ENCODE measurements at regions not wholly inside any gene's neighbourhood (a gene's known extent, or its start where the extent isn't known, plus 50 kb on each side); places are given as distances from the start of the nearest gene placed in this dataset.

DNA sequence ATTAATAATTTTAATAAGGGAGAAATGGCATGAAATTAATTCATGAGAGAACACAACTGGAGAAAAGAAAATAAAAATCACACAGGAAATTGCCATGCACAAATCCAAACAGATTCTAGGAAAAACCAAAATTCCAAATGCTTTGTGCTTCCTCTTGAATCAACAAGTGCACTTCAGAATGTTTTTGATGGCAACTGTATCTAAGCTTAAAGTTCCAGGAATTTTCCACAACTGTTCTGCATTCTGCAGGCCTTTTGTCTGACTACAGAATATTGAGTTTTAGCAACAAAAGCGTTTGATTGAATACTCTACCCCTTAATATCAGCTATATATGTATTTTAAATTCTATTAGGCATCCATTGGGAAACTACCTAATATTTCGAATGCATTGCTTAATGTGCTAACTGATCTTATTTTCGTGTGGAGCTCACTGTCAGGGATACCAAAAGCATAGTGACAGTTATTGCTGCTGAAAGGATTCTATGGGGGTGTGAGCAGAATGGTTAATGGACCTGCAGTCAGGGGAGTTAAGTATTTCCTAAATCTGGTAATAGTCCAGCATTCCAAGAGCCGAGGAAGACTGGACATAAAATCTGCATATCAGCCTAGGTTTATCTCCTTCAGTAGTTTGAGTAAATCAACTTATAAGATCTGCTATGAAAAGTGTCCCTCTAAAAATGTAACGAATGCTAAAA, 482.7 kb upstream of the POU3F3 start:
- Histone ChIP-seq H3K4me3 (ENCODE audit: low read depth in 1 of 2, low read length in 2 of 2) (no peak overlapping the region), H3K36me3 (ENCODE audit: control insufficient read depth in 2 of 2, insufficient read depth in 2 of 2, low read length in 1 of 2) (no peaks in the 10 kb centered on the region), H3K27ac (ENCODE audit: low read depth in 2 of 2, low read length in 1 of 2) (no peak overlapping the region), H3K27me3 (ENCODE audit: control insufficient read depth in 1 of 2, insufficient read depth in 2 of 2, low read length in 2 of 2) (no peaks in the 10 kb centered on the region), H3K4me1 (ENCODE audit: control insufficient read depth in 2 of 2, insufficient read depth in 2 of 2, low read length in 1 of 2) (no peaks in the 10 kb centered on the region), H3K9me3 (ENCODE audit: control insufficient read depth in 2 of 2, insufficient read depth in 1 of 2, low read depth in 1 of 2, low read length in 1 of 2) (peaks cover 0 to 2% of the 10 kb centered on the region in 2 donors)
- WGBS, 2 donors: 49 to 60% methylated on average over 5 of the region's 5 CpGs

GRCh38 chr2:104375206-104375605, 478.7 kb upstream of the POU3F3 start:
- Histone ChIP-seq H3K27me3 (ENCODE audit: control insufficient read depth in 1 of 2, insufficient read depth in 2 of 2, low read length in 2 of 2) (no peaks in the 10 kb centered on the region), H3K4me1 (ENCODE audit: control insufficient read depth in 2 of 2, insufficient read depth in 2 of 2, low read length in 1 of 2) (no peaks in the 10 kb centered on the region), H3K36me3 (ENCODE audit: control insufficient read depth in 2 of 2, insufficient read depth in 2 of 2, low read length in 1 of 2) (no peaks in the 10 kb centered on the region), H3K9me3 (ENCODE audit: control insufficient read depth in 2 of 2, insufficient read depth in 1 of 2, low read depth in 1 of 2, low read length in 1 of 2) (no peaks in the 10 kb centered on the region), H3K4me3 (ENCODE audit: low read depth in 1 of 2, low read length in 2 of 2) (no peak overlapping the region), H3K27ac (ENCODE audit: low read depth in 2 of 2, low read length in 1 of 2) (no peak overlapping the region)

GRCh38 chr2:104378853-104379374, 475.0 kb upstream of the POU3F3 start:
- H3K4me1 ChIP-seq (ENCODE audit: control insufficient read depth in 2 of 2, insufficient read depth in 2 of 2, low read length in 1 of 2): no peaks in the 10 kb centered on the region
- WGBS, 2 donors: 6 to 21% methylated on average over 3 of the region's 3 CpGs
- H3K36me3 ChIP-seq (ENCODE audit: control insufficient read depth in 2 of 2, insufficient read depth in 2 of 2, low read length in 1 of 2): no peaks in the 10 kb centered on the region
- no peaks in the 10 kb centered on the region for H3K27me3 ChIP-seq (ENCODE audit: control insufficient read depth in 1 of 2, insufficient read depth in 2 of 2, low read length in 2 of 2)
- H3K27ac ChIP-seq (ENCODE audit: low read depth in 2 of 2, low read length in 1 of 2): no peak overlapping the region
- H3K4me3 ChIP-seq (ENCODE audit: low read depth in 1 of 2, low read length in 2 of 2): no peak overlapping the region
- H3K9me3 ChIP-seq (ENCODE audit: control insufficient read depth in 2 of 2, insufficient read depth in 1 of 2, low read depth in 1 of 2, low read length in 1 of 2): no peaks in the 10 kb centered on the region

DNA sequence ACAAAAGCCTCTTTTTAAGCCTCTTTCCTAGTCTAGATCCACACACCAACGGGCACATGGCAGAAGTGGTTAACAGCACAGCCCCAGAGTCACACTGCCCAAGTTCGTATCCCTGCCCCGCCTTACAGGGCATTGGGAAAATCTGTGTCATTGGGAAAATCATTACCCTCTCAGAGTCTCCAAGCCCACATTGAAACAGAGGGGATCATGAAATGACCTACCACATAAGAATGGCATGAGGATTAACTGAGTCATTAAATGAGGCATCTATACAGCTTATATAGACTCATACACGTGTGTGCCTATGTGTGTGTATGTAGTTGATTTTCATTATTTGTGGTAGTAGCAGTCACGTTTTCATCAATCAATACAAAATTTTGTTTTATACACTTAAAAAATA, 469.0 kb upstream of the POU3F3 start:
- peaks cover 0 to 2% of the 10 kb centered on the region in 2 donors for H3K9me3 ChIP-seq (ENCODE audit: control insufficient read depth in 2 of 2, insufficient read depth in 1 of 2, low read depth in 1 of 2, low read length in 1 of 2)
- no peaks in the 10 kb centered on the region for H3K27me3 ChIP-seq (ENCODE audit: control insufficient read depth in 1 of 2, insufficient read depth in 2 of 2, low read length in 2 of 2)
- no peak overlapping the region for H3K27ac ChIP-seq (ENCODE audit: low read depth in 2 of 2, low read length in 1 of 2)
- H3K4me3 ChIP-seq (ENCODE audit: low read depth in 1 of 2, low read length in 2 of 2): no peak overlapping the region
- H3K4me1 ChIP-seq (ENCODE audit: control insufficient read depth in 2 of 2, insufficient read depth in 2 of 2, low read length in 1 of 2): no peaks in the 10 kb centered on the region
- 78 to 83% methylated on average over 5 of the region's 5 CpGs for WGBS, 2 donors
- no peaks in the 10 kb centered on the region for H3K36me3 ChIP-seq (ENCODE audit: control insufficient read depth in 2 of 2, insufficient read depth in 2 of 2, low read length in 1 of 2)

GRCh38 chr2:104385743-104386142, 468.2 kb upstream of the POU3F3 start:
- Histone ChIP-seq H3K4me3 (ENCODE audit: low read depth in 1 of 2, low read length in 2 of 2) (no peak overlapping the region), H3K36me3 (ENCODE audit: control insufficient read depth in 2 of 2, insufficient read depth in 2 of 2, low read length in 1 of 2) (no peaks in the 10 kb centered on the region), H3K4me1 (ENCODE audit: control insufficient read depth in 2 of 2, insufficient read depth in 2 of 2, low read length in 1 of 2) (no peaks in the 10 kb centered on the region), H3K27me3 (ENCODE audit: control insufficient read depth in 1 of 2, insufficient read depth in 2 of 2, low read length in 2 of 2) (no peaks in the 10 kb centered on the region), H3K9me3 (ENCODE audit: control insufficient read depth in 2 of 2, insufficient read depth in 1 of 2, low read depth in 1 of 2, low read length in 1 of 2) (peaks cover 0 to 2% of the 10 kb centered on the region in 2 donors), H3K27ac (ENCODE audit: low read depth in 2 of 2, low read length in 1 of 2) (no peak overlapping the region)
- WGBS, 2 donors: 63 to 64% methylated on average over 4 of the region's 4 CpGs

DNA sequence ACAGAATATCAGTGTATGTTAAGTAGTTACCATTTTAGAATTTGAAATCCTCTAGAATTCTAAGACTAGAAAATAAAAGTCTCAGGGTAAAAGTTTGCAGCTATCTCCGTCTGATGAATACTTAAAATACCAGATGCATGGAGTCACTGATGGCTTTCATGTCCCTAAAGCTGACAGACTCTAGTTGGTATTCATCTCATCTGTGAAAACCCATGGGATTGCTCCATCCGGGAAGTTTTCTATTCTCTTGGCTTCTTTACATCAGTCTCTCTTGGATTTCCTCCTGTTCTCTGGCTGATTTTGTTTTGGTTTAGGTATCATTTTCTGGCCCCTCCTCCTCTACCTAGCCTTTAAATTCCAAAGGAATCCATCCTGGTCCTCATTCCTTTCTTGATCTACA, 465.6 kb upstream of the POU3F3 start:
- WGBS, 2 donors: 52 to 54% methylated on average over 2 of the region's 2 CpGs
- H3K36me3 ChIP-seq (ENCODE audit: control insufficient read depth in 2 of 2, insufficient read depth in 2 of 2, low read length in 1 of 2): no peaks in the 10 kb centered on the region
- no peaks in the 10 kb centered on the region for H3K4me1 ChIP-seq (ENCODE audit: control insufficient read depth in 2 of 2, insufficient read depth in 2 of 2, low read length in 1 of 2)
- no peak overlapping the region for H3K4me3 ChIP-seq (ENCODE audit: low read depth in 1 of 2, low read length in 2 of 2)
- H3K27ac ChIP-seq (ENCODE audit: low read depth in 2 of 2, low read length in 1 of 2): no peak overlapping the region
- peaks cover 0 to 2% of the 10 kb centered on the region in 2 donors for H3K9me3 ChIP-seq (ENCODE audit: control insufficient read depth in 2 of 2, insufficient read depth in 1 of 2, low read depth in 1 of 2, low read length in 1 of 2)
- H3K27me3 ChIP-seq (ENCODE audit: control insufficient read depth in 1 of 2, insufficient read depth in 2 of 2, low read length in 2 of 2): no peaks in the 10 kb centered on the region

DNA sequence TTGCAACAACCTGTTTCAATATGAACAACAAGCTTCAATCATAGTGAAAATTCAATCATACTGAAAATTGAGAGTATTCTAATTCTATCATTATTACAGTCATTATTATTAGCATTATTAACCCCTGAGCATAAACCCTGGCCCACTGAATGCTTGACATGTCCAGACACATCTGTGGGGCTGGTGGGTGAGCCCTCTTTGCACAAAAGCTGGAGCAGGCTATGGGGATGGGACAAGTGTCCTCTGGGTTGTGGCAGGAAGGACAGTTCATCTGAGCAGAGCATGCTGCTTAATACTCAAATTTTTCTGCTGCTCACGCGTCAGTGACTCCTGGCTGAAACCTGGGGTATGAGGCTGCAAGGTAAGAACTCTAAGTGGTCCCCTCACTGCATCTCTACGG, 451.1 kb upstream of the POU3F3 start:
- Histone ChIP-seq H3K27me3 (ENCODE audit: control insufficient read depth in 1 of 2, insufficient read depth in 2 of 2, low read length in 2 of 2) (no peaks in the 10 kb centered on the region), H3K4me3 (ENCODE audit: low read depth in 1 of 2, low read length in 2 of 2) (no peak overlapping the region), H3K9me3 (ENCODE audit: control insufficient read depth in 2 of 2, insufficient read depth in 1 of 2, low read depth in 1 of 2, low read length in 1 of 2) (peaks cover 0 to 4% of the 10 kb centered on the region in 2 donors), H3K36me3 (ENCODE audit: control insufficient read depth in 2 of 2, insufficient read depth in 2 of 2, low read length in 1 of 2) (no peaks in the 10 kb centered on the region), H3K27ac (ENCODE audit: low read depth in 2 of 2, low read length in 1 of 2) (no peak overlapping the region), H3K4me1 (ENCODE audit: control insufficient read depth in 2 of 2, insufficient read depth in 2 of 2, low read length in 1 of 2) (no peaks in the 10 kb centered on the region)
- 84 to 89% methylated on average over 3 of the region's 3 CpGs for WGBS, 2 donors

DNA sequence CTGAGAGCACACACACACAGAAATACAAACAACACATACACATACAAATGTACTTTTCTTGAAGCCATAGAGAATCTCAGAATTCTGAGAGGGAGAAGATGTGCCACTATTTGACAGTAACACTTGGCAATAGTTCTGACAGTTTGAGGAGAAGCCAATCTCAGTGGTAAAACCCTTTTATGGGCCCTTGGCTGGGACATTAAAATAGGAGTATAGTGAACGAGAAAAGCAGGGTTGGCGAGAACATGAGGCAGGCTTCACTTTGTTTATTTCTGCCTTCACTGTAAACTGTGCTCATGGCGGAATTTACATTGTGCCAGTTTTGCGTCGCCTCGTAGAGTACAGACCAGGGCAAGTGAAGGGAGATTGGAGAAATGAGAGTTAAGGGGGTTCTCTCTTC, 449.4 kb upstream of the POU3F3 start:
- no peak overlapping the region for H3K27ac ChIP-seq (ENCODE audit: low read depth in 2 of 2, low read length in 1 of 2)
- H3K27me3 ChIP-seq (ENCODE audit: control insufficient read depth in 1 of 2, insufficient read depth in 2 of 2, low read length in 2 of 2): no peaks in the 10 kb centered on the region
- peaks cover 0 to 4% of the 10 kb centered on the region in 2 donors for H3K9me3 ChIP-seq (ENCODE audit: control insufficient read depth in 2 of 2, insufficient read depth in 1 of 2, low read depth in 1 of 2, low read length in 1 of 2)
- WGBS, 2 donors: 80 to 84% methylated on average over 6 of the region's 6 CpGs
- H3K36me3 ChIP-seq (ENCODE audit: control insufficient read depth in 2 of 2, insufficient read depth in 2 of 2, low read length in 1 of 2): no peaks in the 10 kb centered on the region
- no peaks in the 10 kb centered on the region for H3K4me1 ChIP-seq (ENCODE audit: control insufficient read depth in 2 of 2, insufficient read depth in 2 of 2, low read length in 1 of 2)
- no peak overlapping the region for H3K4me3 ChIP-seq (ENCODE audit: low read depth in 1 of 2, low read length in 2 of 2)

DNA sequence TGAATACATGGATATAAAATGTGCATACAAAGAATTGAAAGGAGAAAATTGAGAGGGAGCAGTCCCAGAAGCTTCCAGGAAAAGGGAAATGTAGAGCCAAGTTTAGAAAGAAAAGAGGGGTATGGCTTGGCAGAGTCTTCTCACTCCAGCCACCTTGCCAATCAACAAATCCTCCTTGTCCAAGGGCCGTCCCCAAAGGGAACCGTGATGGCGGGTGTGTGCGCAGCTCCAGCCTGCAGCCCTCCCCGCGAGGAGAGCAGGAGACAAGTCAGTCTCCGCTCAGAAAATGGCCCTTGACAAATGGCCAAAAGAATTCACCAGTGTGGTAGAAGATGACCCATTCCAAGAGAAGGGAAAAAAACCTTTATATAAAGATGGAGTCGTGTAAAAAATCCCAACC, 448.3 kb upstream of the POU3F3 start:
- Histone ChIP-seq H3K4me3 (ENCODE audit: low read depth in 1 of 2, low read length in 2 of 2) (no peak overlapping the region), H3K9me3 (ENCODE audit: control insufficient read depth in 2 of 2, insufficient read depth in 1 of 2, low read depth in 1 of 2, low read length in 1 of 2) (peaks cover 0 to 4% of the 10 kb centered on the region in 2 donors), H3K4me1 (ENCODE audit: control insufficient read depth in 2 of 2, insufficient read depth in 2 of 2, low read length in 1 of 2) (no peaks in the 10 kb centered on the region), H3K27me3 (ENCODE audit: control insufficient read depth in 1 of 2, insufficient read depth in 2 of 2, low read length in 2 of 2) (no peaks in the 10 kb centered on the region), H3K27ac (ENCODE audit: low read depth in 2 of 2, low read length in 1 of 2) (no peak overlapping the region), H3K36me3 (ENCODE audit: control insufficient read depth in 2 of 2, insufficient read depth in 2 of 2, low read length in 1 of 2) (no peaks in the 10 kb centered on the region)
- 78 to 79% methylated on average over 8 of the region's 8 CpGs for WGBS, 2 donors

DNA sequence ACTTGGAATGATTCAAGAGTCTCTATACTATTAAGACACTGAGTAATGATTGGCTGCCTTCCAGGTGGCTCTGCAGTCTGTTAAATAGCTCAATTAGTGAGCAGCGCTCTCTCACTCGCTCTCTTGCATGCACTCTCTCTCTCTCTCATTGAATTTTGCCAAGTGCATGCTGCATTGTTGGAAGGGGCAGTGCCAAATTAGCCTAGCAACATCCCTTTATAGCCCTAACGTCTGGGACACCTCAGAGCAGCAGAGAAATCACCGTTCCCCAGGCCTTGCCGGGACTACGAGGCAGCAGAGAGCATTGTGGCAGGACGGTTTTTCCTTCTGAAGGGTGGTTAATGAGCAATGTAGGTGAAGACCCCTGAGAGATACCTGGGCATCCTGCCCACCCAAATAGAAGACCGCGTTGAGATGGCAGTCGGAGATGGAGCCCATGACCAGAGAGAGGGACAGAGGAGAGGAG, 447.6 kb upstream of the POU3F3 start:
- no peaks in the 10 kb centered on the region for H3K4me1 ChIP-seq (ENCODE audit: control insufficient read depth in 2 of 2, insufficient read depth in 2 of 2, low read length in 1 of 2)
- H3K27ac ChIP-seq (ENCODE audit: low read depth in 2 of 2, low read length in 1 of 2): no peak overlapping the region
- H3K9me3 ChIP-seq (ENCODE audit: control insufficient read depth in 2 of 2, insufficient read depth in 1 of 2, low read depth in 1 of 2, low read length in 1 of 2): peaks cover 0 to 4% of the 10 kb centered on the region in 2 donors
- no peaks in the 10 kb centered on the region for H3K36me3 ChIP-seq (ENCODE audit: control insufficient read depth in 2 of 2, insufficient read depth in 2 of 2, low read length in 1 of 2)
- H3K4me3 ChIP-seq (ENCODE audit: low read depth in 1 of 2, low read length in 2 of 2): no peak overlapping the region
- WGBS, 2 donors: 54% methylated on average over 10 of the region's 10 CpGs
- no peaks in the 10 kb centered on the region for H3K27me3 ChIP-seq (ENCODE audit: control insufficient read depth in 1 of 2, insufficient read depth in 2 of 2, low read length in 2 of 2)
